Gastrocnemius medialis (tissue), 4 donors: ENCODE measurements at regions not wholly inside any gene's neighbourhood (a gene's known extent, or its start where the extent isn't known, plus 50 kb on each side); places are given as distances from the start of the nearest gene placed in this dataset.

Experiments used
- ATAC-seq, 2 donors: fragments of 150-250 bp; one replicate each; pipeline ENCODE4 v1.9.1; 2016
- DNase-seq, 2 donors: peaks; one replicate each; pipeline ENCODE4 v3.0.0-alpha.2; 2019
- H3K27ac ChIP-seq, 4 donors: fragments of 200-600 bp; sonication (generic); 1 replicate in 1 of 4; 2 replicates in 3 of 4; pipeline ENCODE4 v1.5.1; 2016 to 2018; ENCODE audit warnings: mild to moderate bottlenecking in 2 of 4, moderate library complexity in 1 of 4
- H3K27me3 ChIP-seq, 3 donors: fragments of 200-600 bp; sonication (generic) in 2 of 3; 1 replicate in 1 of 3; 2 replicates in 2 of 3; pipeline versions ENCODE4 v1.5.1 to v1.6.0; 2016 to 2019; ENCODE audit warnings: mild to moderate bottlenecking in 1 of 3, moderate library complexity in 1 of 3
- H3K36me3 ChIP-seq, 2 donors: fragments of 200-600 bp; sonication (generic) in 1 of 2; one replicate each; pipeline ENCODE4 v1.5.1; 2017 to 2018
- H3K4me1 ChIP-seq, 2 donors: fragments of 200-600 bp; sonication (generic) in 1 of 2; one replicate each; pipeline ENCODE4 v1.5.1; 2016 to 2017; ENCODE audit warnings: mild to moderate bottlenecking in 2 of 2
- H3K4me3 ChIP-seq, 4 donors: fragments of 200-600 bp; sonication (generic) in 3 of 4; 1 replicate in 1 of 4; 2 replicates in 3 of 4; pipeline ENCODE4 v1.5.1; 2016 to 2019; ENCODE audit warnings: mild to moderate bottlenecking in 2 of 4
- H3K9me3 ChIP-seq, 3 donors: fragments of 200-600 bp; sonication (generic) in 2 of 3; 1 replicate in 1 of 3; 2 replicates in 2 of 3; pipeline ENCODE4 v1.5.1; 2016 to 2019
- CTCF ChIP-seq, 5 experiments: fragments of 450-650 bp in 3 of 5; fragments of 200-600 bp in 2 of 5; sonication (generic) in 2 of 5; IDR thresholded peaks in 4 of 5; conservative IDR thresholded peaks in 1 of 5; 1 replicate in 4 of 5; 2 replicates in 1 of 5; pipeline ENCODE4 v1.5.1; 2016 to 2019; ENCODE audit warnings: antibody characterized with exemption in 5 of 5, mild to moderate bottlenecking in 3 of 5, moderate library complexity in 3 of 5
- POLR2A ChIP-seq, 2 donors: fragments of 450-650 bp; IDR thresholded peaks; one replicate each; pipeline ENCODE4 v1.6.1; 2017; ENCODE audit warnings: antibody characterized with exemption in 2 of 2, mild to moderate bottlenecking in 2 of 2, moderate library complexity in 2 of 2
- in situ Hi-C, 4 donors: fragments of 200-750 bp; cut with MboI; loops; one replicate each; pipeline versions ENCODE4 v1.15.0 to v1.8.0; 2017; ENCODE audit warnings: low sequenced_read_pairs in 4 of 4
- intact Hi-C: fragments of 100-400 bp; cut with DNase I; formaldehyde crosslinking; loops from one replicate; pipeline ENCODE4 v1.15.1; 2023; ENCODE audit warnings: low total_unique reads

- TF ChIP-seq CTCF (IDR thresholded peaks at IDR 0.05 in 4 of 5, conservative IDR thresholded peaks at IDR 0.05 in 1 of 5): no peak
- no peak for TF ChIP-seq POLR2A (IDR thresholded peaks at IDR 0.05)
- no peak overlapping the region for H3K4me3 ChIP-seq
- intact Hi-C loops: loop anchor here (5.0 kb wide), 1 partner anchor 157 kb away; no protein-coding TSS in a partner anchor
- DNase-seq (peak; percentile 60 to 87), ATAC-seq (peak; percentile 75 to 81)
- no peaks in the 10 kb centered on the region for H3K27me3 ChIP-seq
- H3K36me3 ChIP-seq: no peaks in the 10 kb centered on the region
- peaks cover 13 to 20% of the 10 kb centered on the region in 2 donors for H3K4me1 ChIP-seq
- in situ Hi-C loops: no loop called here
- no peaks in the 10 kb centered on the region for H3K9me3 ChIP-seq
- no peak overlapping the region for H3K27ac ChIP-seq
These were observed 145.9 kb downstream of the ACKR3 start for GRCh38 chr2:236715491-236715961.

GRCh38 chr2:236717120-236717519, 147.5 kb downstream of the ACKR3 start:
- peaks cover 12 to 13% of the 10 kb centered on the region in 2 donors for H3K4me1 ChIP-seq
- no peak for DNase-seq
- H3K4me3 ChIP-seq: no peak overlapping the region
- H3K9me3 ChIP-seq: no peaks in the 10 kb centered on the region
- ATAC-seq: no peak
- intact Hi-C loops (loop anchor here (5.0 kb wide), 1 partner anchor 155 kb away; no protein-coding TSS in a partner anchor), in situ Hi-C loops (no loop called here)
- no peak overlapping the region for H3K27ac ChIP-seq
- H3K27me3 ChIP-seq: no peaks in the 10 kb centered on the region
- no peaks in the 10 kb centered on the region for H3K36me3 ChIP-seq
- TF ChIP-seq POLR2A (IDR thresholded peaks at IDR 0.05): no peak
- TF ChIP-seq CTCF (IDR thresholded peaks at IDR 0.05 in 4 of 5, conservative IDR thresholded peaks at IDR 0.05 in 1 of 5): no peak

- intact Hi-C loops: loop anchor here (5.0 kb wide), 1 partner anchor 155 kb away; no protein-coding TSS in a partner anchor
- DNase-seq: no peak
- ATAC-seq: no peak
- in situ Hi-C loops: no loop called here
- TF ChIP-seq POLR2A (IDR thresholded peaks at IDR 0.05): no peak
- TF ChIP-seq CTCF (IDR thresholded peaks at IDR 0.05 in 4 of 5, conservative IDR thresholded peaks at IDR 0.05 in 1 of 5): no peak
- no peaks in the 10 kb centered on the region for H3K27me3 ChIP-seq
- no peak overlapping the region for H3K4me3 ChIP-seq
- no peaks in the 10 kb centered on the region for H3K9me3 ChIP-seq
- peaks cover 9 to 12% of the 10 kb centered on the region in 2 donors for H3K4me1 ChIP-seq
- H3K36me3 ChIP-seq: no peaks in the 10 kb centered on the region
- no peak overlapping the region for H3K27ac ChIP-seq
These were observed 148.1 kb downstream of the ACKR3 start for GRCh38 chr2:236717729-236718128.

- H3K36me3 ChIP-seq: no peaks in the 10 kb centered on the region
- H3K4me3 ChIP-seq: no peak overlapping the region
- H3K27me3 ChIP-seq: no peaks in the 10 kb centered on the region
- DNase-seq (peak in 1 of 2 donors; percentile 37), ATAC-seq (peak; percentile 55 to 83)
- no peak for TF ChIP-seq CTCF (IDR thresholded peaks at IDR 0.05 in 4 of 5, conservative IDR thresholded peaks at IDR 0.05 in 1 of 5)
- TF ChIP-seq POLR2A (IDR thresholded peaks at IDR 0.05): no peak
- H3K9me3 ChIP-seq: no peaks in the 10 kb centered on the region
- H3K4me1 ChIP-seq: peaks cover 6 to 12% of the 10 kb centered on the region in 2 donors
- intact Hi-C loops (loop anchor here (5.0 kb wide), 1 partner anchor 154 kb away; no protein-coding TSS in a partner anchor), in situ Hi-C loops (no loop called here)
- H3K27ac ChIP-seq: no peak overlapping the region
These were observed 148.8 kb downstream of the ACKR3 start for GRCh38 chr2:236718207-236718992.
